Tibial nerve (tissue), 4 donors: ENCODE measurements at regions not wholly inside any gene's neighbourhood (a gene's known extent, or its start where the extent isn't known, plus 50 kb on each side); places are given as distances from the start of the nearest gene placed in this dataset.

Experiments used
- EP300 ChIP-seq, 2 donors: sonication (generic); formaldehyde crosslinking; IDR thresholded peaks; one replicate each; pipeline ENCODE4 v1.6.1; 2017; ENCODE audit warnings: antibody characterized with exemption in 2 of 2, mild to moderate bottlenecking in 1 of 2
- POLR2A ChIP-seq, 2 donors: fragments of 450-650 bp; IDR thresholded peaks; one replicate each; pipeline ENCODE4 v1.6.1; 2017; ENCODE audit warnings: antibody characterized with exemption in 2 of 2, mild to moderate bottlenecking in 2 of 2, moderate library complexity in 2 of 2
- TF ChIP-seq, protein P1 (sequence below), 5 experiments: fragments of 200-600 bp in 3 of 5; fragments of 450-650 bp in 2 of 5; sonication (generic) in 3 of 5; IDR thresholded peaks; one replicate each; pipeline ENCODE4 v1.5.1; 2016 to 2019; ENCODE audit warnings: antibody characterized with exemption in 5 of 5, mild to moderate bottlenecking in 3 of 5, moderate library complexity in 2 of 5

DNA sequence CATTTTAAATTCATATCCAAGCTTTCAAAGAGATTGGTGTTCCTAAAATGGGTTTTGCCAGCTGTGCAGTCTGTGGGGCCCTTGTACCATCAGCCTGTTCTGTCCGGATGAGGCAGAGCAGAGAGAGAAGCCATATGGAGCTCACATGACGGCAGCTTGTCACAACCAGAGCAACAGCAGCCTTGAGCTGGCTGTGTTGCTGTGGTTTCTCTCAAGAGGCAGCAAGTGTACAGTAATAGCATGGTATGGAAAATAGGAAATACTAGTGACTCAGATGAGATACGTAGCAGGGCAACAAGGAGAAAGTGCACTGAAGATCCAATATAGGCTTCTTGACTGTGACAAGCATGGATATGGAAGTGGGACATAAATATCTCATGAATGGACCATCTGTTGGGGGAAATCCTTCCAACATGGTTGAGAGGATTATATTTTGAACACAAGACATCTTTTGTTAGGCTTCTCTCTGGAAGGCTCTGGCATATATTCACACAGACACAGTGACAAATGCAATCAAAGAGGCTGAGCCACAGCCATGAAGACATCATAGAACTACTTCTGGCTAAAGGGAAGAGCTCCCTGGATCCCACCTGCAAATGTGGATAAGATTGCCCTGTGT, 251.0 kb upstream of the TAC1 start:
- TF ChIP-seq, protein P1, sequence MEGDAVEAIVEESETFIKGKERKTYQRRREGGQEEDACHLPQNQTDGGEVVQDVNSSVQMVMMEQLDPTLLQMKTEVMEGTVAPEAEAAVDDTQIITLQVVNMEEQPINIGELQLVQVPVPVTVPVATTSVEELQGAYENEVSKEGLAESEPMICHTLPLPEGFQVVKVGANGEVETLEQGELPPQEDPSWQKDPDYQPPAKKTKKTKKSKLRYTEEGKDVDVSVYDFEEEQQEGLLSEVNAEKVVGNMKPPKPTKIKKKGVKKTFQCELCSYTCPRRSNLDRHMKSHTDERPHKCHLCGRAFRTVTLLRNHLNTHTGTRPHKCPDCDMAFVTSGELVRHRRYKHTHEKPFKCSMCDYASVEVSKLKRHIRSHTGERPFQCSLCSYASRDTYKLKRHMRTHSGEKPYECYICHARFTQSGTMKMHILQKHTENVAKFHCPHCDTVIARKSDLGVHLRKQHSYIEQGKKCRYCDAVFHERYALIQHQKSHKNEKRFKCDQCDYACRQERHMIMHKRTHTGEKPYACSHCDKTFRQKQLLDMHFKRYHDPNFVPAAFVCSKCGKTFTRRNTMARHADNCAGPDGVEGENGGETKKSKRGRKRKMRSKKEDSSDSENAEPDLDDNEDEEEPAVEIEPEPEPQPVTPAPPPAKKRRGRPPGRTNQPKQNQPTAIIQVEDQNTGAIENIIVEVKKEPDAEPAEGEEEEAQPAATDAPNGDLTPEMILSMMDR (IDR thresholded peaks at IDR 0.05): no peak
- no peak for TF ChIP-seq POLR2A (IDR thresholded peaks at IDR 0.05)
- no peak for TF ChIP-seq EP300 (IDR thresholded peaks at IDR 0.05)
